Adrenal gland (tissue), 9 donors: ENCODE measurements at regions not wholly inside any gene's neighbourhood (a gene's known extent, or its start where the extent isn't known, plus 50 kb on each side); places are given as distances from the start of the nearest gene placed in this dataset.

Experiments used
- DNase-seq, 7 donors: peaks; one replicate each; pipeline ENCODE4 v3.0.0-alpha.2; 2019 to 2020
- H3K27ac ChIP-seq, 5 donors: fragments of 200-600 bp; sonication (generic) in 4 of 5; 1 replicate in 3 of 5; 2 replicates in 2 of 5; pipeline versions ENCODE4 v1.5.1 to v1.8.0; 2016 to 2020; ENCODE audit warnings: mild to moderate bottlenecking in 1 of 5
- H3K27me3 ChIP-seq: fragments of 200-600 bp; 2 replicates; pipeline ENCODE4 v1.8.0; 2021
- H3K36me3 ChIP-seq, 2 donors: fragments of 200-600 bp; replicated peaks in 1 of 2; 1 replicate in 1 of 2; 2 replicates in 1 of 2; pipeline versions ENCODE4 v1.5.1 to v1.8.0; 2018 to 2022
- H3K4me1 ChIP-seq, 2 donors: fragments of 200-600 bp; replicated peaks in 1 of 2; 1 replicate in 1 of 2; 2 replicates in 1 of 2; pipeline versions ENCODE4 v1.5.1 to v1.8.0; 2018 to 2021
- H3K4me3 ChIP-seq, 4 donors: fragments of 200-600 bp; sonication (generic) in 3 of 4; one replicate each; pipeline ENCODE4 v1.5.1; 2016 to 2018
- H3K9me3 ChIP-seq, 3 donors: fragments of 200-600 bp; sonication (generic) in 1 of 3; replicated peaks in 1 of 3; 1 replicate in 2 of 3; 2 replicates in 1 of 3; pipeline versions ENCODE4 v1.5.1 to v1.8.0; 2016 to 2021
- POLR2A ChIP-seq, 2 donors: fragments of 450-650 bp; IDR thresholded peaks; one replicate each; pipeline ENCODE4 v1.6.1; 2017; ENCODE audit warnings: antibody characterized with exemption in 2 of 2, mild to moderate bottlenecking in 2 of 2, moderate library complexity in 1 of 2
- WGBS, 4 donors: extraction: QIAGEN DNeasy Blood & Tissue Kit in 2 of 4; methylation state at CpG; one replicate each; pipeline versions ENCODE4 v1.1.5 to v1.1.7; 2013 to 2017; 5-methylcytosine and 5-hydroxymethylcytosine counted together
- intact Hi-C, 2 donors: fragments of 100-400 bp; cut with DNase I; formaldehyde crosslinking; loops; one replicate each; pipeline versions ENCODE4 v1.14.1 to v1.15.0; 2022 to 2023
- TF ChIP-seq, protein P1 (sequence below), 6 experiments: fragments of 450-650 bp in 4 of 6; fragments of 200-600 bp in 2 of 6; sonication (generic) in 1 of 6; IDR thresholded peaks; 1 replicate in 5 of 6; 2 replicates in 1 of 6; pipeline versions ENCODE4 v1.5.1 to v1.8.0; 2016 to 2021; ENCODE audit warnings: antibody characterized with exemption in 6 of 6, mild to moderate bottlenecking in 2 of 6, moderate library complexity in 1 of 6
- donor health status: healthy with polysubstance abuse.
- donor health status: Bipolar disorder and iron deficiency.
- donor health status: DM: yes; HTN: yes; CAD: no.
- donor health status: DM: no; HTN: no; CAD: no.
- donor health status: DM: no; HTN: no; CAD: no.

DNA sequence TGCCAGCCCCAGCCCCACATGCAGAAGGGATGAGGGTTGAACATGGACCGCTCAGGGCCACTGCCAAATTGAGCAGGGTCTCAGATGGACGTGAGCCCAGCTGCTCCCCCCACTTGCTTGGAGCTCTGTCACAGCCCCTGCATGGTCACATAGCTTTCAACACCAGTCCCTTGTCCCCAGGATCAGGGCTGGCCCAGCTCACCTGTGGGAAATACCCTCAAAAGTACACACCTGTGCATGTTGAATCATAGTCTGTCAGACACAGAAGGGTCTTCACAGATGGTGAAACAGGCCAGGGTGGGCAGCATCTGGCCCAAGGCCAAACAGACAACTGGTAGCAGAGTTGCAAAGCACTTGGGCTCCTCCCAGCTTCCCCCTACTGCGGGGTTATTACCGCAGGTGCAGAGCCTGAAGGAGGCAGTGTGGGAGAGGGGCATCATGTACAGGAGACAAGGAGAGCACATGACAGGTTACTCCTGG lies 77.6 kb upstream of the UNC5B start:
- H3K27ac ChIP-seq = no peak overlapping the region
- H3K4me3 ChIP-seq = no peak overlapping the region
- no peaks in the 10 kb centered on the region for H3K9me3 ChIP-seq
- intact Hi-C loops = no loop called here
- DNase-seq = peak in 1 of 7 donors; percentile 47
- TF ChIP-seq POLR2A (IDR thresholded peaks at IDR 0.05) = no peak
- TF ChIP-seq, protein P1, sequence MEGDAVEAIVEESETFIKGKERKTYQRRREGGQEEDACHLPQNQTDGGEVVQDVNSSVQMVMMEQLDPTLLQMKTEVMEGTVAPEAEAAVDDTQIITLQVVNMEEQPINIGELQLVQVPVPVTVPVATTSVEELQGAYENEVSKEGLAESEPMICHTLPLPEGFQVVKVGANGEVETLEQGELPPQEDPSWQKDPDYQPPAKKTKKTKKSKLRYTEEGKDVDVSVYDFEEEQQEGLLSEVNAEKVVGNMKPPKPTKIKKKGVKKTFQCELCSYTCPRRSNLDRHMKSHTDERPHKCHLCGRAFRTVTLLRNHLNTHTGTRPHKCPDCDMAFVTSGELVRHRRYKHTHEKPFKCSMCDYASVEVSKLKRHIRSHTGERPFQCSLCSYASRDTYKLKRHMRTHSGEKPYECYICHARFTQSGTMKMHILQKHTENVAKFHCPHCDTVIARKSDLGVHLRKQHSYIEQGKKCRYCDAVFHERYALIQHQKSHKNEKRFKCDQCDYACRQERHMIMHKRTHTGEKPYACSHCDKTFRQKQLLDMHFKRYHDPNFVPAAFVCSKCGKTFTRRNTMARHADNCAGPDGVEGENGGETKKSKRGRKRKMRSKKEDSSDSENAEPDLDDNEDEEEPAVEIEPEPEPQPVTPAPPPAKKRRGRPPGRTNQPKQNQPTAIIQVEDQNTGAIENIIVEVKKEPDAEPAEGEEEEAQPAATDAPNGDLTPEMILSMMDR (IDR thresholded peaks at IDR 0.05) = no peak
- H3K4me1 ChIP-seq = no peaks in the 10 kb centered on the region
- 77 to 86% (median 82%) methylated on average over 3 to 4 of the region's 4 CpGs for WGBS, 4 donors
- no peaks in the 10 kb centered on the region for H3K36me3 ChIP-seq
- H3K27me3 ChIP-seq = no peaks in the 10 kb centered on the region

- Histone ChIP-seq H3K27ac (no peak overlapping the region), H3K4me1 (no peaks in the 10 kb centered on the region), H3K9me3 (no peaks in the 10 kb centered on the region), H3K36me3 (no peaks in the 10 kb centered on the region), H3K4me3 (no peak overlapping the region), H3K27me3 (no peaks in the 10 kb centered on the region)
- intact Hi-C loops = no loop called here
- peak in 1 of 7 donors; percentile 10 for DNase-seq
- TF ChIP-seq POLR2A (IDR thresholded peaks at IDR 0.05) = no peak
- TF ChIP-seq, protein P1 (IDR thresholded peaks at IDR 0.05) = no peak
- 69 to 91% (median 77%) methylated on average over 3 of the region's 3 CpGs for WGBS, 4 donors
Observed at GRCh38 chr10:71135236-71135635, 77.1 kb upstream of the UNC5B start.

GRCh38 chr10:71136036-71136721 lies 76.2 kb upstream of the UNC5B start:
- DNase-seq = peak in 1 of 7 donors; percentile 31
- H3K4me3 ChIP-seq = no peak overlapping the region
- H3K36me3 ChIP-seq = no peaks in the 10 kb centered on the region
- H3K4me1 ChIP-seq = no peaks in the 10 kb centered on the region
- no peaks in the 10 kb centered on the region for H3K27me3 ChIP-seq
- 76 to 84% (median 83%) methylated on average over 7 to 8 of the region's 8 CpGs for WGBS, 4 donors
- no peaks in the 10 kb centered on the region for H3K9me3 ChIP-seq
- H3K27ac ChIP-seq = no peak overlapping the region
- TF ChIP-seq, protein P1 (IDR thresholded peaks at IDR 0.05) = no peak
- TF ChIP-seq POLR2A (IDR thresholded peaks at IDR 0.05) = no peak
- intact Hi-C loops = no loop called here

DNA sequence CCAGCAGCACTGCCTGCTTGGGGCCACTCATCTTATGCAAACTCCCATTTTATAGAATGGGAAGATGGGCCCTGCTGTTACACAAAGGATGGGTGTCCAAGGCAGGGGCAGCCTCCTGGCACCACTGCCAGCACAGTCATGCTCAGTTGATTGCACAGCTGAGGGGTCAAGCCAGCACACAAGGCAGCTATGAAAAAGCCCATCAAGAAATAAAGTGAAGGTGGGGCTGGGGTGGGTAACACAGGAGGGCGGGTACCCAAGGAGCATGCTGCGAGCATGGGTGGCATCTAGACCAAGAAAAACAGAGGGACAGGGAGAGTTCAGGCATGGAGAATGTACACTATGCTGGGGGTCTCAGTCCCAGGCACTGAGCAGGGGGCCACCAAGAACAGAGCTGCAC lies 74.7 kb upstream of the UNC5B start:
- WGBS, 4 donors = 93 to 100% (median 95%) methylated on average over 2 of the region's 2 CpGs
- Histone ChIP-seq H3K4me3 (no peak overlapping the region), H3K27ac (no peak overlapping the region), H3K4me1 (no peaks in the 10 kb centered on the region), H3K9me3 (no peaks in the 10 kb centered on the region), H3K36me3 (no peaks in the 10 kb centered on the region), H3K27me3 (no peaks in the 10 kb centered on the region)
- DNase-seq = peak in 1 of 7 donors; percentile 15
- intact Hi-C loops = no loop called here
- TF ChIP-seq, protein P1 (IDR thresholded peaks at IDR 0.05) = no peak
- no peak for TF ChIP-seq POLR2A (IDR thresholded peaks at IDR 0.05)
